ENCODE measurements at regions not wholly inside any gene's neighbourhood (a gene's known extent, or its start where the extent isn't known, plus 50 kb on each side); places are given as distances from the start of the nearest gene placed in this dataset.

DNA sequence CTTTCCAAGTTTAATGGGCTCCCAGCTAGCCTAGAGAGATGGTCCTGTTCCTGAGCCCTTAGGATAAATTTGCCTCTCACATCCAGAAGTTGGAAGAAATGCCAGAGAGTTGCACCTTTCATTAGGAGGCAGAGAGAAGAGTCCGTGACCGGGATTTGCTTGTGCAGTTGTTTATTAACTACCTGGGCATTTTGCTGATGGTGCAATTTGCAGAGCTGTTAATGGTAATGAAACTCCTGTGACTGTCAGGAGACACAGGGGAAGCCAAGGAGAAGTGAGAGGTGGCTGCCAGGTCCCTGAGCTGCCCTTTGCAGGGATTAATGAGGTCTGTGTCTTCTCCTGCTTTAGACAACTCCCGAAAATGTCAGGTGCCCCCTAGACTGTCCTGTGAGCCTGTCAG is 69.1 kb upstream of the B3GAT1 start:
- TF ChIP-seq, protein P1, sequence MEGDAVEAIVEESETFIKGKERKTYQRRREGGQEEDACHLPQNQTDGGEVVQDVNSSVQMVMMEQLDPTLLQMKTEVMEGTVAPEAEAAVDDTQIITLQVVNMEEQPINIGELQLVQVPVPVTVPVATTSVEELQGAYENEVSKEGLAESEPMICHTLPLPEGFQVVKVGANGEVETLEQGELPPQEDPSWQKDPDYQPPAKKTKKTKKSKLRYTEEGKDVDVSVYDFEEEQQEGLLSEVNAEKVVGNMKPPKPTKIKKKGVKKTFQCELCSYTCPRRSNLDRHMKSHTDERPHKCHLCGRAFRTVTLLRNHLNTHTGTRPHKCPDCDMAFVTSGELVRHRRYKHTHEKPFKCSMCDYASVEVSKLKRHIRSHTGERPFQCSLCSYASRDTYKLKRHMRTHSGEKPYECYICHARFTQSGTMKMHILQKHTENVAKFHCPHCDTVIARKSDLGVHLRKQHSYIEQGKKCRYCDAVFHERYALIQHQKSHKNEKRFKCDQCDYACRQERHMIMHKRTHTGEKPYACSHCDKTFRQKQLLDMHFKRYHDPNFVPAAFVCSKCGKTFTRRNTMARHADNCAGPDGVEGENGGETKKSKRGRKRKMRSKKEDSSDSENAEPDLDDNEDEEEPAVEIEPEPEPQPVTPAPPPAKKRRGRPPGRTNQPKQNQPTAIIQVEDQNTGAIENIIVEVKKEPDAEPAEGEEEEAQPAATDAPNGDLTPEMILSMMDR (conservative IDR thresholded peaks at IDR 0.05; ENCODE audit: low read length), result no peak
- no peak for TF ChIP-seq EZH2phosphoT487 (IDR thresholded peaks at IDR 0.05; ENCODE audit: borderline replicate concordance)

Data from Loucy (cell line).